HFF-Myc (cell line): ENCODE measurements at regions not wholly inside any gene's neighbourhood (a gene's known extent, or its start where the extent isn't known, plus 50 kb on each side); places are given as distances from the start of the nearest gene placed in this dataset.
"Not testable (repeated sequence)": the region's sequence is repeated elsewhere in the genome, so short reads cannot be mapped to it uniquely, and the experiment has no call there.

ENCODE experiments used
- DNase-seq: peaks from one replicate; pipeline ENCODE4 v3.0.0-alpha.2; 2011; ENCODE audit warnings: low read depth; ENCODE audit errors: extremely low read depth
- H3K4me3 ChIP-seq: replicated peaks from 2 replicates; pipeline ENCODE4 v1.5.1; 2011; ENCODE audit warnings: low read depth, mild to moderate bottlenecking, control low read depth, low read length
- TF ChIP-seq, protein P1 (sequence below): IDR thresholded peaks from 2 replicates; pipeline ENCODE4 v1.5.1; 2012; ENCODE audit warnings: mild to moderate bottlenecking, low read depth, low read length, control low read depth; ENCODE audit errors: missing control alignments

DNA sequence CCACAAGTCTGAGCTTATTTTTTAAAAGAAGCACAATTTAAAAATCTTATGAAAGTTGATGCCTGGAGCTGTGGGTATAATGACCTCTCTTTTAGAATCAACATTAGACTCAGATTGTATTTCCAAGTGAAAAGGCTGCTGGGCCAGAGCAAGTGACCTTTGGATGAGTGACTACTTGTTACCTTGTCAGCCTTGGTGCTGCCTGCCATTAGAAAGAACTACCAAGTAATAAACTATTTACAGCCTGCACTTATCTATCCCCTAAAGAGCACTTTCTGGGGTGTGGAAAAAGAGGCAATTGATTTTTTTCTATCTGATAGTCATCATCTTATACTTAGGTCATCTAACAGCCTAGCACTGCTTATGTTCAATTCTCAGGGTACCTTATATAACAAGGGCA lies 134.9 kb upstream of the FBXL17 start:
- TF ChIP-seq, protein P1, sequence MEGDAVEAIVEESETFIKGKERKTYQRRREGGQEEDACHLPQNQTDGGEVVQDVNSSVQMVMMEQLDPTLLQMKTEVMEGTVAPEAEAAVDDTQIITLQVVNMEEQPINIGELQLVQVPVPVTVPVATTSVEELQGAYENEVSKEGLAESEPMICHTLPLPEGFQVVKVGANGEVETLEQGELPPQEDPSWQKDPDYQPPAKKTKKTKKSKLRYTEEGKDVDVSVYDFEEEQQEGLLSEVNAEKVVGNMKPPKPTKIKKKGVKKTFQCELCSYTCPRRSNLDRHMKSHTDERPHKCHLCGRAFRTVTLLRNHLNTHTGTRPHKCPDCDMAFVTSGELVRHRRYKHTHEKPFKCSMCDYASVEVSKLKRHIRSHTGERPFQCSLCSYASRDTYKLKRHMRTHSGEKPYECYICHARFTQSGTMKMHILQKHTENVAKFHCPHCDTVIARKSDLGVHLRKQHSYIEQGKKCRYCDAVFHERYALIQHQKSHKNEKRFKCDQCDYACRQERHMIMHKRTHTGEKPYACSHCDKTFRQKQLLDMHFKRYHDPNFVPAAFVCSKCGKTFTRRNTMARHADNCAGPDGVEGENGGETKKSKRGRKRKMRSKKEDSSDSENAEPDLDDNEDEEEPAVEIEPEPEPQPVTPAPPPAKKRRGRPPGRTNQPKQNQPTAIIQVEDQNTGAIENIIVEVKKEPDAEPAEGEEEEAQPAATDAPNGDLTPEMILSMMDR = no peak
- H3K4me3 ChIP-seq = no peak overlapping the region
- DNase-seq = no peak

DNA sequence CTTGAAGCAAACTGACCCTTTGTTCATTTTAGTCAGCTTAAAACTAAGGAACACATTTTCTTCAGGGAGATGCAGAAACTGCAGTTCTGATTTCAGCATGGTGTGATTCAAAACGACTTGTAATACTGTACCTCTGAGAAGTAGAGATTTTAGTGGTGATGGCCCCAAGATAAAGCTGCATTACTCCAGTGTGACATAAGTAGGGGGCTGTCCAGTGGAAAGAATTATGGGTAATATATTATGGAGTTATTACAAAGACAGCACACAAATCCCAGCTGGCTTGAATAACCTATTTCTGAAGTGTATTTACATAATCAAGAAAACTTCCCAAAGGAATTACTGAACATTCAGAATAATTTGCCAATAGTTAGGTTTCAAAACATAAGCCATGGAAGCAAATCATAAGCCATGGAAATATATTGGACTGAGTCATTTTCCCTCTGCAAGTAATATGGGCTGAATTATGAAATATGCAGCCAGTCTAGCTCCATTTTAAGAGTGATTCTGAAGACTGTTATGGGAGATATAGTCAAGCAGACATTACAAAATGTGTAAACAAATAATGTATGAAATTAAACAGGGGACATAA lies 133.7 kb upstream of the FBXL17 start:
- no peak for DNase-seq
- TF ChIP-seq, protein P1 = no peak
- H3K4me3 ChIP-seq = no peak overlapping the region

DNA sequence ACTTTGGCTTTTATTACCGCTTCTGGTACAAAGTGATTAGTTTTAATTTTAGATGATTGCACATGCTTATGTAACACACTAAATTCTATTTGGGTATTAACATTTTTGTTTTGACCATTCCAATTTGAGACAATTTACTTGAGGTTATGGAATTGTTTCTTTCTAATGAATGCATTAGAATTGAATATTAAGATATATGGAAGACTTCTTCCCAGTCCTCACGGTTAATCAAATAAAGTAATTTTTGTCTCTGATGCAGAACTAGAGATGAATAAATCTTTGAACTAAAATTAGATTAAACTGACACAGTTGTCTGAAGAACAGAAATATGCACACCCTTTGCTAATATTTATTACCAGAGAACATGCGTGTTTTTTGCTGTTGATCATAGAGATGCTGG lies 127.1 kb upstream of the FBXL17 start:
- DNase-seq = no peak
- TF ChIP-seq, protein P1 = no peak
- no peak overlapping the region for H3K4me3 ChIP-seq

DNA sequence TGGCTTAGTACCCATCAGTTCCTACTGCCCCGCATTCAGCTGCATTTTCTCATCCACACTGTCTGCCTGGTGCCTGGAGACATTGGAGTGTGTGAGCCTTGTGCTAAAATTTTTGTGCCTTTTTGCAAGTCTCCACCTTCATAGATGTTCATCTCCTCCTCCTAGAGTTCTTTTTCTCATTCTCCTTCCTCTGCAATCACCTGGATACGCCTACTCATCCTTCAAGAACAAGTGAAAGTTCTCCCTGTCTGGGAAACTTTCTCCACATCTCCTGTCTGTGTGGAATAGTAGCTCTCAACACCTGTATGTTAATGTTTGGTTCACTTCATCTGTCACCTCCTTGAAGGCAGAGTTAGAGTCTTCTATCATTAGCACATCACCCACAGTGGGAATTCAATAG lies 125.7 kb upstream of the FBXL17 start:
- DNase-seq = no peak
- TF ChIP-seq, protein P1 = no peak
- no peak overlapping the region for H3K4me3 ChIP-seq

DNA sequence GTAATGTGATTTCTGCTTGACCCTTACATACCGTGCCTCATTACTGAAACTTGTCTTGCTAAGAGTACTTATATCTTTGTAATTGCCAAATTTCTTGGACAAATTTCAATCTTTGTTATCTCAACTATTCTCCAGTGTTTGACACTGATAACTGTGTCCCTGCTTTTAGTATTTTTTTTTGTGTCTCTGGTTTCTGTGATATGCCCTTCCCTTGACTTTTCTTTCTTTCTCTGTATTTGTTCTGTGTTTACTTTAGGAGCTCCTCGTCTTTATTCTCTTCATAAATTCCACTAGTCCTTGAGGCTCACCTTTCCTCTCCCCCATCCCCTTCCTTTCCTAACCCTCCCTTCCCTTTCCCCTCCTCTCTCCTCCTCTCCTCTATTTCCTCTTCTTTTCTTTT lies 123.7 kb upstream of the FBXL17 start:
- H3K4me3 ChIP-seq = no peak overlapping the region
- no peak for DNase-seq
- TF ChIP-seq, protein P1 = no peak

DNA sequence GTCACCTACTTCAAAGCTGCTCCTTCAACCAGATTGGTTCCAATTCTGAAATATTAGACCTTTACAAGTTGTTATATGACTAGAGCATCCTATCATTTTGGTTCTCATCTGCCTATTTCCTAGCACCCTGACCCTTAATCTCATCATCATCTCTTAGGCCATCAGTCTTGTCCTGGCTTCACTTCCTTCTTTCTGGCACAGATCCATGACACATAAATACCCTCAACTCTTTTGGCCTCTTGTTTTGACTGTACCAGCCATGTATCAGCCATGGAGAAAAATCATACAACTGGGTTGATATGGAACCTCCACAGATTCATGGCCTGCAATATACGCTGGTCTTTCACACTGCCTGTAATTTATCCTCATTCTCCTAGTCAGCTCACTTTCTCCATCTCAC lies 123.1 kb upstream of the FBXL17 start:
- DNase-seq = no peak
- TF ChIP-seq, protein P1 = no peak
- H3K4me3 ChIP-seq = no peak overlapping the region

DNA sequence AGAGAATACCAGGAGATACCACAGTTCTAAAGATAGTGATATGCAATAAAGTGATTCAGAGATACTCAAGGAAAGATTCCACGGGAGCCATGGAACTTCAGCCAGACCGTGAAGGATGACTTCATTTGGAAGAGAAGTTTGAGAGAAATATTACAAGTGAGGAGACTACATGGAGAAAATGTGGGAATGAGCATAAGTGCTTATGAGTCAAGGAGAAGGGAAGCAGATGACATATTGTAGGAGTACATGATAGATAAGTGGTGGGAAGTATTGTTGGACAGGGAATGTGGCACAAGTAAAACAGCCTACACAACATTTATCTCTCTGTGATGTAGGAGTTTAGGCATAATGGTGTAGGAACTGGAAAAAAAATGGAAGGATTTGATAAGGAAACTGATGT lies 122.1 kb upstream of the FBXL17 start:
- no peak for DNase-seq
- no peak overlapping the region for H3K4me3 ChIP-seq
- TF ChIP-seq, protein P1 = no peak

DNA sequence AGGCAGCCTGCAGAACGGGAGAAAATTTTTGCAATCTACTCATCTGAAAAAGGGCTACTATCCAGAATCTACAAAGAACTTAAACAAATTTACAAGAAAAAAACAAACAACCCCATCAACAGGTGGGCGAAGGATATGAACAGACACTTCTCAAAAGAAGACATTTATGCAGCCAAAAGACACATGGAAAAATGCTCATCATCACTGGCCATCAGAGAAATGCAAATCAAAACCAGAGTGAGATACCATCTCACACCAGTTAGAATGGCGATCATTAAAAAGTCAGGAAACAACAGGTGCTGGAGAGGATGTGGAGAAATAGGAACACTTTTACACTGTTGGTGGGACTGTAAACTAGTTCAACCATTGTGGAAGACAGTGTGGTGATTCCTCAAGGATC lies 113.7 kb upstream of the FBXL17 start:
- not testable (repeated sequence) for H3K4me3 ChIP-seq, DNase-seq
